ENCODE measurements at regions not wholly inside any gene's neighbourhood (a gene's known extent, or its start where the extent isn't known, plus 50 kb on each side); places are given as distances from the start of the nearest gene placed in this dataset.
"Not testable (repeated sequence)": the region's sequence is repeated elsewhere in the genome, so short reads cannot be mapped to it uniquely, and the experiment has no call there.

DNA sequence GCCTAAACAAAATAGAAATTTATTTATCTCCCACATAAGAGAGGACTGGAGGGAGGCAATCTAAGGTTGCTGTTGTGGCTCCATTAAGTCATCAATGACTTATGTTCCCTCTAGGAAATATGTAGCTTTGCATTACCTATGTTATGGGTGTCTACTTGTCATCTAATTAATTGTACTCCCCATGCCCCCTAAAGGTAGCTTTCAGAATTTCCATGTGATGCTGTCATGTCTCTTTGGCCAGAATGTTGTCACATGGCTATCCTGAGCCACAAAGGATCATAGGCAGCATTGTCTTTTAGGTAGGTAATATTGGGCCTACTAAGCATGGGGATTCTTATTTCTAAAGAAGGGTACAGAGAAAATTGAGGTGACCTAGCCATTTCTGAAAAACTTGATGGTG, 935.6 kb upstream of the FANCL start:
- DNase-seq (ENCODE audit: low read depth): no peak

DNA sequence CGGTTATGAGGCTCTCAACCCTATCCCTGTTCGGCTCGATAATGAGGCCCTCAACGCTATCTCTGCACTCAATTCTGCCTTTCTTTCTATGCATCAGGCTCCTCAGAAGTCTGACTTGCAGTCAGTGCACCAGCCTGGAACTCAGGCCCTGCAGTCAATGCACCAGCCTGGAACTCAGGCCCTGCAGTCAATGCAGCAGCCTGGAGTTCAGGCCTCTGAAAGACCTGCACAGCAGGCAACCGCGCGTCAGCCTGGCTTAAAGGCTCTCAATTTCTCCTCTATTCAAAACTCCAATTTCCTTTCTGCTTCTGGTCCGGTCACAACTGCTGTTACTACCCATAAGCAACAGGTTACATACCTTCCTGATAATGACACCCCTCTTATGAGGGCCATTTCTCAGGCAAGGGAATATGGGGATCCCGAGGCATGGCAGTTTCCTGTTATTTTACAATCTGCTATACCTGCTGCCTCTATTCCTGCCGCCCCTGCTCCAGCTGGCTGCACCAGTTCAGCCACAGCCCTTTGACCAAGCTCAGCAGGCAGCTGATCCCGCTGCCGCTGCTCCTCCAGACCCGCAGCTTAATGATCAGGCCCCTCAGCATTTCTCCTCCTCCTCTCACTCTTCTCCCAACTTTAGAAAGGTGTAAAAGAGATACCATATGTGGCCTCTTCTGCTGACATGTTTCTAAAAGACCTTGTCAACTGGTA, 933.6 kb upstream of the FANCL start:
- no peak for DNase-seq (ENCODE audit: low read depth)

DNA sequence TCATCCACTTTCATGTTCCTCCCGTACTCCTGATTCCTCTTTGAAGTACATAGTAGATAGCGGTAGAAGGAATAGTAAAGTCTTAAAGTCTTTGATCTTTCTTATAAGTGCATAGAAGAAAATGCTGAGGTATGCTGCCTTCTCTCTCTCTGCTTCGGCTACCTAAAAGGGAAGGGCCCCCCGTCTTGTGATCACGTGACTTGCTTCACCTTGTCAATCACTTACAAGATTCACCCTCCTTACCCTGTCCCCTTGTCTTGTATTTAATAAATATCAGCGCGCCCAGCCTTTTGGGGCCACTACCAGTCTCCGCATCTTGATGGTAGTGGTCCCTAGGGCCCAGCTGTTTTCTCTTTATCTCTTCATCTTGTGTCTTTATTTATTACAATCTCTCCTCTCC, 932.2 kb upstream of the FANCL start:
- no peak for DNase-seq (ENCODE audit: low read depth)

DNA sequence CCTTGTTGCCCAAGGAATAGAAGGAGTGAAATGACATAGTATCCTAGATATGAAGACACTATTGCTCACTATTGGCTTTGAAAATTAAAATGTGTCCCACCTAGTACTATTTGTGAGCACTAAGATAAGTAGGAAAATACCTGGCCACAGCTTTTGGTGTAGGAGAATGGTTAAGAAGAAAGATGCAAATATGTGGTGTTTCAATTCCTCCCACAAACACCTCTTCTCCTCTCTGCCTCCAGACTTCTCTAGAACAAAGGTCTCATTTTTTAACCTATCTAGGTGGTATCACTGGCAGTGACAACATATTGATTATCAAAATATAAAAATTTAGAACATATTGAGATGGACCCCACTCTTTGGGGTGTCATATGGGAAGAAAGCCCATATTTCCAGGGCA, 929.9 kb upstream of the FANCL start:
- DNase-seq (ENCODE audit: low read depth): no peak

DNA sequence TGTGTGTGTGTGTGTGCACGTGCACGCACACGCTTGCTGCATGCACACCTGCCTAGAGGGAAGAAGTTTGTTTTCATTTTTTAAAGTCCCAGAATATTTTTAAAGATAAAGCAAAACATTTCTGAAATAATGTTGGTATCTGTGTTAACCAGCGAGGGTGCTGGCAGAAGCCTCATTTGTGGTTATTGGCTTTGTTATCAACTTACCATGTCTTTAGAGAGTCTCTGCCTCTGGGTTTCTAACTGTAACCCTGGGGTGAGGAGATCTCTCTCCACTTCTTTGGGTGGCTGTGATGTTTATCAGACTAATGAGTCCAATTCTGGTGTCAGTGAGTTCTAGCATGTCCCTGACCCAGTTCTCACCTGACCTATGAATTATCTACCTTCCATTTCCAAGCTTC, 927.6 kb upstream of the FANCL start:
- no peak for DNase-seq (ENCODE audit: low read depth)

DNA sequence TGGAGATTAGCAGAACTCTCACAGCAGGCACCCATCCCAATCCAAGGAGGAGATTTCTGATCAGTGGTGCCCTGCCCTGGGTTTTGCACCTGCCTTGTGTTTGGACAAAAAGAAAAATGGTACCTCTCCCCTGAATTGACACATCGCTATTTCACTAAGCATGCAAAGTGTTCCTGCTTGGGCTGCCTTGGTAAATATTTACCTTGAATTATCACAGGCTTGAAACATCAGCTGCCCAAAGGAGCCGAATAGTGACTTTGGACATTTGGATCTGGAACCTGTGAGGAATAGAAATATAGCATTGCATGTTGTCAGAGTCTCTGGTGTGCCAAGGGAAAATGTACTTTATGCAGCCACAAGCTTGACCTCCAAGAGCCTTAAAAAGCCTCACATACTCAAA, 926.4 kb upstream of the FANCL start:
- DNase-seq (ENCODE audit: low read depth): no peak

DNA sequence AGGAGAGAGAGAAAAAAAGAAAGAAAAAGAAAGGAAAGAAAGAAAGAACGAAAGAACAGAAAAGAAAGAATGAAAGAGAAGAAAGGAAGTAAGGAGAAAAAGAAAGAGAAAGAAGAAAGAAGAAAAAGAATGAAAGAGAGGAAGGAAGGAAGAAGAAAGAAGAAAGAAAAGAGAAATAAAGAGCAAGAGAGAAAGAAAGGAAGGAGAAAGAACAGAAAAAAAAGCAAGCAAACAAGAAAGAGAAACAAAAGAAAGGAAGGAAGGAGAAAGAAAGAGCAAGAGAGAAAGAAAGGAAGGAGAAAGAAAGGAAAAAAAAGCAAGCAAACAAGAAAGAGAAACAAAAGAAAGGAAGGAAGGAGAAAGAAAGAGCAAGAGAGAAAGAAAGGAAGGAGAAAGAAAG, 916.8 kb upstream of the FANCL start:
- DNase-seq (ENCODE audit: low read depth): not testable (repeated sequence)

DNA sequence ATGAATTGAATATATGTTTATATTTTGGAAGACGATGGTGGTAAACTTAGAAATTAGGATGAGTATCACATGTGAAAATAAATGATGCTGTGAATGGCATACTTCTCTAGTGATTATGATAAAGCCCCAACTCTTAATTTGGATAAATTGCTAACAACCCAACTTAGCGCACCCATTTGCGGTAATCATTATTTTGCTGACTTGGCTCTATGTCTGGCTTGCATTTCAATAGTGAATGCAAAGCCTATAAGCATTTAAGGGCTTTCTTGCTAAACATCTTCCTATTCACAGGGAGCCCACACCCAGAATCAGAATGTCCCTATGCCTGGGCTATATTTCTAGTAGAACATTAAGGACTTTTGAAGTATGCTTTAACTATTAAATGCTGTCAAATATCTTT, 910.7 kb upstream of the FANCL start:
- DNase-seq (ENCODE audit: low read depth): no peak

DNA sequence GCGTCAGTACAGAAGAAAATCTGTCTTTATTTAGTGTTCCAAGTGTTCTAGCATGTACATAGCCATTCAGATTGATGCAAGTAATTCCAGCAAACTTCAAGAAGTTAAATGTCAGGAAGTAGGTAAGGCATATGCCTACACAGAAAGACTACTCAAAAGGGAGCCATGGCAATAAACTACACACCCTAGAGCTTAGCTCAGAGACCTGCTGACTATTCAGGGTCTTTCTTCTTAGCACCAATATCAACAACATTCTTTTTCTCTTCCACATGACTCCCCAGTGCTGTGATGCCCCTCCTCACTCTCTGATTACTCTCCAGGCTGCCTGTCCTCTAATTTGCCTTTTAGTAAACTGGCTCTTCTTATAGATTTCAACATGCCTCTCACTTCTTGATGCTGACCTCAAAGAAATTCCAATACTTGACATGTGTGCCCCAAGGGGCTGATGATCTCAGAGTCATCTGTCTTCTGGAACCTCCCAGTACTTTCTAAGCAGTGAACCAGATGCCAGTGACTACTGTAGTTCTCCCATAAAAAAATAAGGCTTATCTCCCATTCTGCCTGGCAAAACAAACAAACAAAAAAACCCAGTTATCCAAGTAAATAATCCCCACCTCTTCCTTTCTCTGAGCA, 909.2 kb upstream of the FANCL start:
- DNase-seq (ENCODE audit: low read depth): no peak

DNA sequence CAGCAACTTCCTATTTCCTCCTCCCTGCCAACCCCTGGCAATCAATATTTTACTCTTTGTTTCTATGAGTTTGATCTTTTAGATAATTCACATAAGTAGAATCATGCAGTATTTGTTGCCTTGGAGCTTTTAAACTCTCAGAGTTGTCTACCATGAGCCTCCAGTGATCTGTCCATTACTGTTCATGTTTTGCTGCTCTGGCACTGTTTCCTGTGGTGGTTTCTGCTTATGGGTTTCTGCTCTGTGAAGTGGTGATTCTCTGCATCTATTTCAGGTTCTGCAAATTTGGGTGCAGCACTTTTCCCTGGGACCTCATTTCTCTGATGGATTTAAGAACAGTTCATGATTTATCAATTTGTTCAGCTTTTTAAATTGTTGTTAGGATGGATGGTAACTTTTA, 908.1 kb upstream of the FANCL start:
- no peak for DNase-seq (ENCODE audit: low read depth)

DNA sequence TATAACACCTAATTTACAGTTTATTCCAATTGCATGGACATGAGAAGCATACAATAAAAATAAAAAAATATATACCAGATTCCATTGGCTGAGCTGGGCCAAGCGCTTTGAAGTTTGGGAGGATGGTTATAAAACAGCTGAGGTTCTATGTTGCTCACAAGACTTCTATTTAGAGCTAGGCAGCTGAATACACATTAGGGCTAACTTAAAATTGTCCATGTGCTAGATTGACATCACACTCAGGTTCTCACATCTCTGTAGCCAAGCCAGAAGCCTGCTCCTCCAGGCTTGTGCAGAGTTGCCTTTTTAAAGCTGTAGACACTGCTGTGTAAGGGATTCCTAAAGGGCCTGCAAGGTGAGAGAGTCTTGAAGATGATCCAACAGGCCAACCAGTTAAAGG, 871.1 kb upstream of the FANCL start:
- no peak for DNase-seq (ENCODE audit: low read depth)

DNA sequence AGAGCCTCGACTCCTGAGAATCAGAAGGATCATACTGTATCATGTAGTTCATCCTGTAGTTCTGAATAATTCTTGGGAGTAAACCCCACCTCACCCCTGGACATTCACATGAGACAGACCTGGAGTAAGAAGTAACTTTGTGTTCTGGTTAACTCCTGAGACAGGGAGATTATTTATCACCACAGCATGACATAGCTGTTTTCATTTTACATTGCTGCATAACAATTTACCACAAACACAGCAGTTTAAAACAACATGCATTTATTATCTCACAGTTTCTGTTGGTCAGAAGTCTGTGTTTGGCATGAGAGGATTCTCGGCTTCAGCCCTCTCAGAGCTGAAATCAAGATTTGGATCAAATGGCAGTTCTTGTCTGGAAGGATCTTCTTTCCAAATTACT, 855.8 kb upstream of the FANCL start:
- DNase-seq (ENCODE audit: low read depth): no peak

DNA sequence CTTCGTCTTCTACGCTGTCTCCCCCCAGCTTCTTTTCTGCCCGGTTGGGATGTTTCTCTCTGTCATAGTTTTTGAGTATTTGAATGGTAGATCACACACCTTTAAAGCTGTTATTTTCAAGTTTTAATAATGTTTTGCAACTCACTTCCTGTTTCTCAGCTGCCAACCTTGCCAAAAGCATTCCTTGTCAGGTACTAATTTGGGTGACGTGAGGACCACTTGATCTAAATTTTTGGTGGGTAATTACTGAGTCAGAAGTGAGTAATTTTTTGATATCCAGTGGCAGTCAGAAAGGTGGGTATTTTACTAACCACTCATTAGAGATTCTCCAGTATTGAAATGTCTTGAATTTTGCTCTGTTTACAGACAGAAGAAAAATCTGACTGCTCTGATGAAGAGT, 852.4 kb upstream of the FANCL start:
- no peak for DNase-seq (ENCODE audit: low read depth)

DNA sequence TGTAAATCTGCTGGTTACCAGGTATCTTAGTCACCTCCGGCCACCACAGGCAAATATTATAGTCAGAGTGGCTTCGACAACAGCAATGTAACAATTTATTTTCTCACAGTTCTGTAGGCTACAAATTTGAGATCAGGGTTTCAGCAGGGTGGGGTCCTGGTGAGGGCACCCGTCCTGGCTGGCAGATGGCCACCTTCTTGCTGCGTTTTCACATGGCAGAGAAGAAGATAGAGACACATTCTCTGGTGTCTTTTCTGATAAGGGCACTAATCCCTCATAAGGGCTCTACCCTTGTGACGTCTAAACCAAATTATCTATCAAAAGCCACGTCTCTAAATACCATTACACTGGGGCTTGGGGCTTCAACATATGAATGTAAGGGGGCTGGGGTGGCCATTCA, 843.2 kb upstream of the FANCL start:
- DNase-seq (ENCODE audit: low read depth): no peak

DNA sequence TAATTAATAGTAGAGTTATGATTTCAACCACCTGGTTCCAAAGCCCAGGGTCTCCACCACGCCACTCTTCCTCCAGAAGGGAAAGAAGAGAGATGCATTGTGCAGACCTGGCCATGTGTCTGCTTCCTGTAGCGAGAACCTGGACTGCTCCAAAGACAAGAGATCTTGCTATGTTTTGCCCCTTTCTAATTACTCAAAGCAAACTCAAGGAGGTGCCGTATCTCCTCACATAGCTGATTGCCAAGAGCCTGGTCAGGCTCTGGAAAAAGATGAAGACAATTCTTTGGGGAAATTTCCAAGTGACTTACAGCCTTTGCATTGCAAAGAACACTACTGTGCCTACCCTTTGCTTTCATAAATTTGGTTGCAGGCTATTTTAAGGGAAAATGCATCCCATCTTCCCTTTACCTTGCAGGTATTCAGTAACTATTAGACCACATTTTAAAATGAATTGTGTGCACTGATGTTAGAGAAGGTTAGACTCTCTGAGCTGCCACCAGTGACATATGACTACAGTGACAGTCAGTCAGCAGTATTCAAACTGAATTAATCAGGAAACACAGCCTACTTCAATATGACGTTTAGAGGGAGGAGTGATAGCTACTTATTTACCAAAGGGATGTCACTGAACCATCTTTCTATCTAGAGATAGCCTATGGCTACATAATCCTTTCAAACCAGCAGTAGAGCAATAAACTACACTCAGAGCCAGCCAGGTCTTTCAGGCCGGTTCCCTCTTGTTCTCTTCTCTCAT, 842.1 kb upstream of the FANCL start:
- no peak for DNase-seq (ENCODE audit: low read depth)

DNA sequence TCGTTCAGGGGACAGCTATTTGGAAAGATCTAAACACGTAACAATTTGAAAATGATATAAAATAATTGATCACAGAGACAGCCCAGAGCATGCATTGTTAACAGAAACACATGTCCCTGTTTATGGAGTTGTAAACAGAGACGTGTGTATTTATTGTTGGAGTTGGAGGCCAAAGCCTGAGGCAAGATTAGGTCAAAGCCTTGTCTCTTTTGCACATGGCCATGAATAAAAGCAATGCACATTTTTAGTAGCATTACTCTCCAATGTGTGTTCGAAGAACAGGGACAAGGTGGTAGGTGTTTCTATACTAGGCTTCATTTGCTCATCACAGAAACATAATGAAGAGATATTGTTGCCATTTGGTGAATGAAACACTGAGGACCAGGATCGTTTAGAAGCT, 841.5 kb upstream of the FANCL start:
- DNase-seq (ENCODE audit: low read depth): no peak

DNA sequence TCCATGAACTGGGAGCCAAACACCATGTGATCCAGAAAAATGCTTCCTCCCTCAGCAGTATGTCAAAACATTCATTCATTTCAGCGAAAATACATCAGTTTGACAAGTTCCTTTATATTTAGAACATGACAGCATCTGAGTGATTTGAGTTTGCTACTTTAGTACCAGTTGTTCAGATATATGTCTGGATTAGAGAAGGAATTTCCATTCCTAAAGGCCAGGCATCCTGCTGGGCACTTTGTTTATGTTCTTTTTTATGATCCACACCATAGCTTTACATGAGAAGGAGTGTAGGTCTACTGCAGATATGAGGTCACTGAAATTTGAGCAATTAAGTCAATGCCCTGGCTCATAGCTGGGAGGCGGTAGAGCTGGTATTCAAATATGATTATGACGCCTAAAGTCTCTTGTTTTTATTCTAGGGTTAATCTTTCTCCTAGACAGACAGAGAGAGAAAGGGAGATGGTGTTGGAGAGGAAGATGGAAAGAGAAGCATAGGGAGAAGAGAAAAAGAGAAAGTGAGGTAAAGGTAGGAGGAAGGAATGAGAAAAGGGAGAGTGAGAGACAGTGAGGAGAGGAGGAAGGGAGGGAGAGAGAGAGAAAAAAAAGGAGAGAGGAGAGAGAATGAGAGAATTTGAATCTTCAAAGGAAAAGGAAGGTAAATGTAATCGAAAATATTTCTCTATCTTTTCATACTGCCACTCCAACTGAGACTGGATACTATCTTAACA, 839.5 kb upstream of the FANCL start:
- DNase-seq (ENCODE audit: low read depth): no peak

DNA sequence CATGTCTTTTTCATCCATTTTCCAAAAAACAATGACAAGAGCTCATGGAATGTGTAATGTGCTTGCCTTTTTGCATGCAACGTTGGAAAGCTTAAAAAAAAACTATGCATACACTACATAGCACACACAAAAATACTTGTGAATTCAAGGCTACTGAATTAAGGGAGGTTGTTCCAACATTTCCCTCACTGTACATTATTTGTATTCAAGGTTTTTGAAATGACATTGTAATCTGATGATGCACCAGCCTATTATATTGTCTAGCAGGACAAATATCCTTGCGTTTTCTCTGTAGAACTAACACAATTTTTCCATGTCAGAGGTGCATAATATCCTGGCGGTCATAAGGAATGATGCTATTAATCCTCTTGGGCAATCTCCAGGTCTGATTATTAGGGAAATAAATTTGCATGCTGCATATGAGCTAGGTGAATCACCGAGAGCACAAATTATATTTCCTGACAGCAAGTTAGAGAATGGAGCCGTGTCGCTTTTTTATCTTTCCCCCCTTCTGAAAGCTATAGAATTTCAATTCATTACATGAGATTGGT, 836.9 kb upstream of the FANCL start:
- DNase-seq (ENCODE audit: low read depth): no peak

DNA sequence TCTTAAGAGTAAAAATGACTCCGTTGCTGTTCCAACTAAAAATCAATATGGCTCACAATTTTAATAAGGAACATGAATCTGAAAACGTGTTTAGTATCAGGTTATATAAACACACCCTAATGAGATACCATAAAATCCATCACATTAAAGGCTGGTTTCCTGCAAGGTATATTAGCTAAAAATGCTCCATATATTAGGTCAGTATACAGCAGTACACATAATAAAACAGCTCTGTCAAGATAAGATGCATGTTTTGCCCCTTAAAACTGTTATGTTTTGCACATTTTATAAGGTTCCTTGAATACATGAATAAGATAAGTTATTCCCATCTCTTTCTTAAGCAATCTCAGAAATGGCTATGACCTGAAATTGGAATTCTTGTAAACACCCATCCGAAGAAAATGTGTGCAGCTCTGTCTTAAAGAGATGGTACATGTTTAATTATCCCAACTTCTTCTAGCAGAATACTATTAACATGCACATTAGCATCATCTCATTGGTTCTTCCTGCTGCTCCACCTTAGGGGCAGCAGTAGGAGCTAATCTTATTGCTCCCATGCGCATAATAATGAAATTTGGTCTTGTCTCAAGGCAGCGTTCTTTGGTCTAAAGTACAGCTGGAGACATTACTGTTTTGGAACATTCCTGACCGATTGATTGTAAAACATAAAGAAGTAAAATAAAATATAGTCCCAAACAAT, 836.1 kb upstream of the FANCL start:
- DNase-seq (ENCODE audit: low read depth): no peak

DNA sequence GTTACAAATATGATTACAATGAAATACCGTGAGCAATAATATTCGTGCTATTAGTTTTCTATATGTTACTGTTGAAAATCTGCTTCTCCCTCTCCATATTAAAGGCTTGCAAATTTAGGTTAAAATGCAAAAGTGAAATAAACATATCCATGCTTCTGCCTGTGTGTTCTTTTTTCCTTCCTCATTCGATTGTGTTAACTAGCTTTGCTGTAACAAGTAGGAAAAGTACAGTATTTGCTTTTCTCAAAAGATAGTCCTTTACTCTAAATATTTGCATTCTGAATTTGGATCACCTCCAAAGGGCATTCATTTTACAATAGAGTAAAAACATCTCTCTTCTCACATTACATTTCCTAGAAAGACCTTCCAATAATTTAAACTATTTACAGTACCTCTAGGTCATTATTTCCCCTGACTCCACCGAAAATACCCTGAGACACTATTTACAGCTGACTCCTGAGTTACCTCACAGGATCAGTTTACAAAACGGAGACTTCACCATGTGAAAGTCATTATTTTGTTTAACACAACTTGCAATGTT, 835.0 kb upstream of the FANCL start:
- DNase-seq (ENCODE audit: low read depth): no peak

DNA sequence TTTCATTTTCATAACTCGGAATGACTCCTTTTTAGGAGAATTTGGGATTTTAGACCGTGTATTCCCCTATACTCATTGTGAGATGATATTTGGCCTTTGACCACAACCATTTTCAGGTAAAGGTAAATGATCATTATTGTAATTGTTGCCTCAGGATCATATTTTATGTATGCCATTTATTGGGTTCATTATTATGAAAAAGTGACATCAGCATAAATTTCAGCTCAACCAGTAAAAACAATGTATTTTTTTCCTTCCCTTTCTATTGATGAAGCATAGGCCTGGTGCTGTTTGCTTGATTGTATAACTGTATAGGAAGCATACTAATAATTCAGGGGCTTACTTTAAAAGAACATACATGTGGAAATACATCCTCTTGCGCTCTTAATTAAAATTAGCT, 832.9 kb upstream of the FANCL start:
- no peak for DNase-seq (ENCODE audit: low read depth)

DNA sequence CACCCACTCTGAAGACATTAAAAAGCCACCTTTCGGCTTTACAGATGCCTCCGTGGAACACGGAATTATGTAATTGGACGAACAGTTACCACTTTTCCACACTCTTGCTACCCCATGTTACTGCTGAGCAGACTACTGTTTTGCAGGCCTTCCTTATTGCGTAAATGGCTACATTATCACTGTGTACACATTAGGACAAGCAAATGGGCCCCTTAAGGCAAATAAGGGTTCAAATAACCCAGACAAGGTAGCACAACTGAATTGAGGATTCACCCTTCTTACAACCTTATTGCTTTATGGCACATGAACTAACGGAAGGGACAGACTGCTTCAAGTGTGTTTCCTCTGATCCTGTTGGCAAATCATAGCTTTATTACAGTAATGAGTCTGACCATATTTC, 832.2 kb upstream of the FANCL start:
- DNase-seq (ENCODE audit: low read depth): no peak

Measured in GM04504 (cell line).